ENCODE measurements at regions not wholly inside any gene's neighbourhood (a gene's known extent, or its start where the extent isn't known, plus 50 kb on each side); places are given as distances from the start of the nearest gene placed in this dataset.

DNA sequence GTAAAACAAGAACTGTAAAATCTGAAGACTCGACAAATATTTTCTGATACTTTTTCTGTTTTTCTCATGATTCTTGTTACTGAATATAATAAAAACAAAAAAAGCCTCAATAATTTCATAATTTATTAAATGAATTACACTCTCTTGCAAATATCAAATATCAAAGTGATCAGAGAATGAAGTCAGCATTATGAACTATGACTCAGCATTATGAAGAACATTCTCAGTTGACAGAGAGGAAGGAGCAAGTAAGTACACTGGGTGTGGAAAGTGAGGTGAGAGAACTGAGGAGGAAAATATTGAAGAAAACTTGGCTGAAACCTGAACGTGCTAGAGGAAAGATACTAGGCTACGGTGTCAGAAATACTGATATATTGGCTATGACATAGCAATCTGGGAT, 529.5 kb downstream of the KCNT2 start:
- H3K27me3 ChIP-seq (ENCODE audit: insufficient read depth, low read length), result no peaks in the 10 kb centered on the region
- no peaks in the 10 kb centered on the region for H3K9me3 ChIP-seq (ENCODE audit: insufficient read depth, low read depth, low read length)
- no peaks in the 10 kb centered on the region for H3K4me1 ChIP-seq (ENCODE audit: insufficient read depth, low read length)
- no peak overlapping the region for H3K4me3 ChIP-seq (ENCODE audit: low read length)
- H3K9ac ChIP-seq (ENCODE audit: low read depth, low read length), result no peak overlapping the region
- no peaks in the 10 kb centered on the region for H3K36me3 ChIP-seq (ENCODE audit: insufficient read depth, low read depth, low read length)
- no peak overlapping the region for H3K27ac ChIP-seq (ENCODE audit: low read length)

GRCh38 chr1:196075621-196076020, 532.6 kb downstream of the KCNT2 start:
- no peaks in the 10 kb centered on the region for H3K9me3 ChIP-seq (ENCODE audit: insufficient read depth, low read depth, low read length)
- H3K36me3 ChIP-seq (ENCODE audit: insufficient read depth, low read depth, low read length), result no peaks in the 10 kb centered on the region
- H3K4me1 ChIP-seq (ENCODE audit: insufficient read depth, low read length), result no peaks in the 10 kb centered on the region
- no peaks in the 10 kb centered on the region for H3K27me3 ChIP-seq (ENCODE audit: insufficient read depth, low read length)
- no peak overlapping the region for H3K9ac ChIP-seq (ENCODE audit: low read depth, low read length)
- H3K27ac ChIP-seq (ENCODE audit: low read length), result no peak overlapping the region
- no peak overlapping the region for H3K4me3 ChIP-seq (ENCODE audit: low read length)

DNA sequence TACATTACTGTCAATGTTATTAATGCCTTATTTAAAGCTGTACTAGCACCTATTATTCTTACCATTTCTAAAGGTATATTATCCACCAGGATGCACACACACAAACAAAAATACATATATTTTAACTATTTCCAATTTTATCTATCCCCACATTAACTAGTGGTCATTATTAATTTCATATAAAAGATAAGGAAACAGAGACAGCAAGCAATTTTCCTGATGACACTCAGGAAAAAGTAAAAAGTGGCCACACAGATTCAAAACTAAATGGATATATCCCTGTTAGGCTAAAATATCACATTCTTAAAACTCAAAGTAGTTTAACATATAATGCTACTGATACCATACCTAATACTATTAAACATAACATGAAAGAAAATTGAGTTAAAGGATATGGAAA, 534.1 kb downstream of the KCNT2 start:
- no peaks in the 10 kb centered on the region for H3K9me3 ChIP-seq (ENCODE audit: insufficient read depth, low read depth, low read length)
- no peak overlapping the region for H3K4me3 ChIP-seq (ENCODE audit: low read length)
- H3K4me1 ChIP-seq (ENCODE audit: insufficient read depth, low read length), result no peaks in the 10 kb centered on the region
- no peak overlapping the region for H3K27ac ChIP-seq (ENCODE audit: low read length)
- no peaks in the 10 kb centered on the region for H3K27me3 ChIP-seq (ENCODE audit: insufficient read depth, low read length)
- no peaks in the 10 kb centered on the region for H3K36me3 ChIP-seq (ENCODE audit: insufficient read depth, low read depth, low read length)
- H3K9ac ChIP-seq (ENCODE audit: low read depth, low read length), result no peak overlapping the region

GRCh38 chr1:196071447-196071846, 536.8 kb downstream of the KCNT2 start:
- Histone ChIP-seq H3K9me3 (ENCODE audit: insufficient read depth, low read depth, low read length) (no peaks in the 10 kb centered on the region), H3K27ac (ENCODE audit: low read length) (no peak overlapping the region), H3K4me3 (ENCODE audit: low read length) (no peak overlapping the region), H3K4me1 (ENCODE audit: insufficient read depth, low read length) (no peaks in the 10 kb centered on the region), H3K36me3 (ENCODE audit: insufficient read depth, low read depth, low read length) (no peaks in the 10 kb centered on the region), H3K9ac (ENCODE audit: low read depth, low read length) (no peak overlapping the region), H3K27me3 (ENCODE audit: insufficient read depth, low read length) (no peaks in the 10 kb centered on the region)

GRCh38 chr1:196070940-196071339, 537.3 kb downstream of the KCNT2 start:
- H3K4me1 ChIP-seq (ENCODE audit: insufficient read depth, low read length), result no peaks in the 10 kb centered on the region
- no peak overlapping the region for H3K9ac ChIP-seq (ENCODE audit: low read depth, low read length)
- no peak overlapping the region for H3K27ac ChIP-seq (ENCODE audit: low read length)
- no peaks in the 10 kb centered on the region for H3K9me3 ChIP-seq (ENCODE audit: insufficient read depth, low read depth, low read length)
- H3K27me3 ChIP-seq (ENCODE audit: insufficient read depth, low read length), result no peaks in the 10 kb centered on the region
- no peaks in the 10 kb centered on the region for H3K36me3 ChIP-seq (ENCODE audit: insufficient read depth, low read depth, low read length)
- H3K4me3 ChIP-seq (ENCODE audit: low read length), result no peak overlapping the region

- Histone ChIP-seq H3K27me3 (ENCODE audit: insufficient read depth, low read length) (no peaks in the 10 kb centered on the region), H3K27ac (ENCODE audit: low read length) (no peak overlapping the region), H3K9me3 (ENCODE audit: insufficient read depth, low read depth, low read length) (no peaks in the 10 kb centered on the region), H3K9ac (ENCODE audit: low read depth, low read length) (no peak overlapping the region), H3K4me1 (ENCODE audit: insufficient read depth, low read length) (no peaks in the 10 kb centered on the region), H3K36me3 (ENCODE audit: insufficient read depth, low read depth, low read length) (no peaks in the 10 kb centered on the region), H3K4me3 (ENCODE audit: low read length) (no peak overlapping the region)
Measured at GRCh38 chr1:196063952-196064351, 544.3 kb downstream of the KCNT2 start.

DNA sequence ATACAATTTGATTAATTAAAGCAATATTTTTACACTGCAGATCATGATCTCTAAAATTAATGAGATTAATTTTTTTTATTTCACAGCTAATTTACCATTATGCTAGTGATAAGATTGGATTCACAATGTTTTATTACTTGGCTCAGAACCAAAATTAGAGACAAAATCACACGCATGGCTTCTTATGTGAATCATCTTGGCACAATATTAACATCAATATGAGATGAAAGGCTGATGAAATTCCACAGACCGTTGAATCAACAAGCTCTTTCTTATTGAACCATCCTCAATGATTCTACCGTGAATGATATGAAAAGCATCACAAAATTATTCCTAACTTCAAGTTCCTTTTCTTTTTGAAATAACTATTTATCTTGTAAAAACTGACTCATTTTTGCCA, 544.9 kb downstream of the KCNT2 start:
- no peak overlapping the region for H3K9ac ChIP-seq (ENCODE audit: low read depth, low read length)
- H3K4me3 ChIP-seq (ENCODE audit: low read length), result no peak overlapping the region
- no peaks in the 10 kb centered on the region for H3K4me1 ChIP-seq (ENCODE audit: insufficient read depth, low read length)
- H3K27me3 ChIP-seq (ENCODE audit: insufficient read depth, low read length), result no peaks in the 10 kb centered on the region
- H3K27ac ChIP-seq (ENCODE audit: low read length), result no peak overlapping the region
- no peaks in the 10 kb centered on the region for H3K9me3 ChIP-seq (ENCODE audit: insufficient read depth, low read depth, low read length)
- no peaks in the 10 kb centered on the region for H3K36me3 ChIP-seq (ENCODE audit: insufficient read depth, low read depth, low read length)

- H3K27ac ChIP-seq (ENCODE audit: low read length), result no peak overlapping the region
- no peaks in the 10 kb centered on the region for H3K9me3 ChIP-seq (ENCODE audit: insufficient read depth, low read depth, low read length)
- H3K4me1 ChIP-seq (ENCODE audit: insufficient read depth, low read length), result no peaks in the 10 kb centered on the region
- no peaks in the 10 kb centered on the region for H3K36me3 ChIP-seq (ENCODE audit: insufficient read depth, low read depth, low read length)
- H3K27me3 ChIP-seq (ENCODE audit: insufficient read depth, low read length), result no peaks in the 10 kb centered on the region
- H3K9ac ChIP-seq (ENCODE audit: low read depth, low read length), result no peak overlapping the region
- H3K4me3 ChIP-seq (ENCODE audit: low read length), result no peak overlapping the region
Measured at GRCh38 chr1:196060539-196060938, 547.7 kb downstream of the KCNT2 start.

DNA sequence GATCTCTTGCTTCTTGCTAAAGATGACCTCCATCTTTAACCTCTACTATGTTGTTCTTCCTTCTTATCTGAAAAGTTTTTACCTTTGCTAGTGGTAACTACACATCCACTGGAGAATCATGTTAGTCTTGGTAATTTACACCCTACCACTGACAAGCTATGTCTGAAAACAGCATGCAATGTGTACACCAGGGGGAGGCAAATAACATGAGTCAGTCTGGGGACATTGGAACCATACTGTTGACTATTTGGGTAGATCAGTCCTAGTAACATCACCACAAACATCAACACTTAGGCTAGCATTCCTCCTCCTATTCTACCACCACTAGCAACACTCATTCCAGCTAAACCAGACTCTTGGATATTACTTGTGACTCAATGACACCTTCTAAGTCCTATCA, 549.0 kb downstream of the KCNT2 start:
- no peaks in the 10 kb centered on the region for H3K36me3 ChIP-seq (ENCODE audit: insufficient read depth, low read depth, low read length)
- no peak overlapping the region for H3K9ac ChIP-seq (ENCODE audit: low read depth, low read length)
- H3K27me3 ChIP-seq (ENCODE audit: insufficient read depth, low read length), result no peaks in the 10 kb centered on the region
- no peak overlapping the region for H3K27ac ChIP-seq (ENCODE audit: low read length)
- no peaks in the 10 kb centered on the region for H3K4me1 ChIP-seq (ENCODE audit: insufficient read depth, low read length)
- no peaks in the 10 kb centered on the region for H3K9me3 ChIP-seq (ENCODE audit: insufficient read depth, low read depth, low read length)
- H3K4me3 ChIP-seq (ENCODE audit: low read length), result no peak overlapping the region

DNA sequence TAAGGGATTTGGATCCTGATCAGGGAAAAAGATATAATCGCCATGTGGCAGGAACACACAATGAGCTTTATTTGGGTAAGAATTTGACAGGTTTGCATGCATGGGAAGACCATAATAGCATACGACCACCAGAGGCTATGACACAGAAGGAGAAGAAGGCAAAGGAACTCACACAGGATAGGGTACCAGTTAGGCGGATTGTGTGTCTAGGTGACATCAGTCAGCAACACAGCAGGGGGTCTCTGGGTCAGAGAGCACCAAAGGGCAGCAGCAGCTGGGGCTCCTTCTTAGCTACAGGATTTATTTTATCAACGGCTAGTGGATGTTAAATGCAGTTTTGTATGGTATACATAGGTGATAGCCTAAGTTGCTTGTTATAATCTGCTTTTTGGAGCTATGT, 551.3 kb downstream of the KCNT2 start:
- Histone ChIP-seq H3K9me3 (ENCODE audit: insufficient read depth, low read depth, low read length) (no peaks in the 10 kb centered on the region), H3K4me3 (ENCODE audit: low read length) (no peak overlapping the region), H3K27ac (ENCODE audit: low read length) (no peak overlapping the region), H3K4me1 (ENCODE audit: insufficient read depth, low read length) (no peaks in the 10 kb centered on the region), H3K36me3 (ENCODE audit: insufficient read depth, low read depth, low read length) (no peaks in the 10 kb centered on the region), H3K9ac (ENCODE audit: low read depth, low read length) (no peak overlapping the region), H3K27me3 (ENCODE audit: insufficient read depth, low read length) (no peaks in the 10 kb centered on the region)

GRCh38 chr1:196049407-196049806, 558.8 kb downstream of the KCNT2 start:
- Histone ChIP-seq H3K27me3 (ENCODE audit: insufficient read depth, low read length) (no peaks in the 10 kb centered on the region), H3K27ac (ENCODE audit: low read length) (no peak overlapping the region), H3K4me3 (ENCODE audit: low read length) (no peak overlapping the region), H3K9me3 (ENCODE audit: insufficient read depth, low read depth, low read length) (no peaks in the 10 kb centered on the region), H3K36me3 (ENCODE audit: insufficient read depth, low read depth, low read length) (no peaks in the 10 kb centered on the region), H3K9ac (ENCODE audit: low read depth, low read length) (no peak overlapping the region), H3K4me1 (ENCODE audit: insufficient read depth, low read length) (no peaks in the 10 kb centered on the region)

- Histone ChIP-seq H3K27ac (ENCODE audit: low read length) (no peak overlapping the region), H3K4me1 (ENCODE audit: insufficient read depth, low read length) (no peaks in the 10 kb centered on the region), H3K9ac (ENCODE audit: low read depth, low read length) (no peak overlapping the region), H3K4me3 (ENCODE audit: low read length) (no peak overlapping the region), H3K36me3 (ENCODE audit: insufficient read depth, low read depth, low read length) (no peaks in the 10 kb centered on the region), H3K9me3 (ENCODE audit: insufficient read depth, low read depth, low read length) (peaks cover 4% of the 10 kb centered on the region; the same call in 1 of the 2 replicates), H3K27me3 (ENCODE audit: insufficient read depth, low read length) (no peaks in the 10 kb centered on the region)
Measured at GRCh38 chr1:196043268-196043667, 565.0 kb downstream of the KCNT2 start.
